ENCODE measurements at regions not wholly inside any gene's neighbourhood (a gene's known extent, or its start where the extent isn't known, plus 50 kb on each side); places are given as distances from the start of the nearest gene placed in this dataset.

GRCh38 chr16:82405736-82406135, 221.0 kb upstream of the CDH13 start:
- no peak overlapping the region for H3K27ac Mint-ChIP-seq
- H3K36me3 Mint-ChIP-seq: no peaks in the 10 kb centered on the region
- peaks cover 0 to 2% (median 2%) of the 10 kb centered on the region in 3 donors for H3K9me3 Mint-ChIP-seq
- H3K4me1 Mint-ChIP-seq: no peaks in the 10 kb centered on the region
- peaks cover 5% of the 10 kb centered on the region for H3K27me3 Mint-ChIP-seq
- H3K4me3 Mint-ChIP-seq: no peak overlapping the region

- Mint-ChIP-seq H3K27me3 (peaks cover 5% of the 10 kb centered on the region), H3K4me1 (no peaks in the 10 kb centered on the region), H3K27ac (no peak overlapping the region), H3K36me3 (no peaks in the 10 kb centered on the region), H3K9me3 (peaks cover 0 to 2% (median 2%) of the 10 kb centered on the region in 3 donors), H3K4me3 (no peak overlapping the region)
Observed at GRCh38 chr16:82404586-82405315, 222.0 kb upstream of the CDH13 start.

- Mint-ChIP-seq H3K36me3 (no peaks in the 10 kb centered on the region), H3K4me1 (no peaks in the 10 kb centered on the region), H3K9me3 (peaks cover 0 to 2% (median 2%) of the 10 kb centered on the region in 3 donors), H3K27ac (no peak overlapping the region), H3K27me3 (peaks cover 3% of the 10 kb centered on the region), H3K4me3 (no peak overlapping the region)
Observed at GRCh38 chr16:82402665-82403218, 224.0 kb upstream of the CDH13 start.

- Mint-ChIP-seq H3K27ac (no peak overlapping the region), H3K4me1 (no peaks in the 10 kb centered on the region)
Observed at GRCh38 chr16:82400046-82400445, 226.7 kb upstream of the CDH13 start.

GRCh38 chr16:82396509-82396908, 226.5 kb upstream of the MPHOSPH6 start:
- Mint-ChIP-seq H3K27ac (no peak overlapping the region), H3K4me1 (no peaks in the 10 kb centered on the region), H3K36me3 (no peaks in the 10 kb centered on the region), H3K9me3 (no peaks in the 10 kb centered on the region), H3K4me3 (no peak overlapping the region), H3K27me3 (peaks cover 3% of the 10 kb centered on the region)

More at GRCh38 chr16:82400046-82400445, 226.7 kb upstream of the CDH13 start:
- Mint-ChIP-seq H3K27me3 (peaks cover 3% of the 10 kb centered on the region), H3K9me3 (peaks cover 0 to 2% (median 2%) of the 10 kb centered on the region in 3 donors), H3K36me3 (no peaks in the 10 kb centered on the region), H3K4me3 (no peak overlapping the region)

- Mint-ChIP-seq H3K27me3 (peaks cover 1% of the 10 kb centered on the region), H3K9me3 (no peaks in the 10 kb centered on the region), H3K4me3 (no peak overlapping the region), H3K27ac (no peak overlapping the region), H3K36me3 (no peaks in the 10 kb centered on the region), H3K4me1 (no peaks in the 10 kb centered on the region)
Observed at GRCh38 chr16:82395212-82395611, 225.2 kb upstream of the MPHOSPH6 start.

- no peak overlapping the region for H3K27ac Mint-ChIP-seq
- H3K4me3 Mint-ChIP-seq: no peak overlapping the region
- H3K27me3 Mint-ChIP-seq: no peaks in the 10 kb centered on the region
- no peaks in the 10 kb centered on the region for H3K4me1 Mint-ChIP-seq
- H3K36me3 Mint-ChIP-seq: no peaks in the 10 kb centered on the region
- no peaks in the 10 kb centered on the region for H3K9me3 Mint-ChIP-seq
Observed at GRCh38 chr16:82391690-82392089, 221.7 kb upstream of the MPHOSPH6 start.

- Mint-ChIP-seq H3K9me3 (no peaks in the 10 kb centered on the region), H3K4me1 (no peaks in the 10 kb centered on the region), H3K4me3 (no peak overlapping the region), H3K27ac (no peak overlapping the region), H3K36me3 (no peaks in the 10 kb centered on the region), H3K27me3 (no peaks in the 10 kb centered on the region)
Observed at GRCh38 chr16:82389956-82390650, 220.1 kb upstream of the MPHOSPH6 start.

- H3K27ac Mint-ChIP-seq: no peak overlapping the region
- H3K9me3 Mint-ChIP-seq: no peaks in the 10 kb centered on the region
- no peak overlapping the region for H3K4me3 Mint-ChIP-seq
- H3K4me1 Mint-ChIP-seq: no peaks in the 10 kb centered on the region
- H3K27me3 Mint-ChIP-seq: peaks cover 2% of the 10 kb centered on the region
- H3K36me3 Mint-ChIP-seq: no peaks in the 10 kb centered on the region
Observed at GRCh38 chr16:82386761-82387160, 216.7 kb upstream of the MPHOSPH6 start.

- Mint-ChIP-seq H3K27me3 (peaks cover 2% of the 10 kb centered on the region), H3K4me1 (no peaks in the 10 kb centered on the region), H3K9me3 (peaks cover 2 to 5% (median 5%) of the 10 kb centered on the region in 3 donors), H3K27ac (no peak overlapping the region), H3K4me3 (no peak overlapping the region), H3K36me3 (no peaks in the 10 kb centered on the region)
Observed at GRCh38 chr16:82384949-82385348, 214.9 kb upstream of the MPHOSPH6 start.

GRCh38 chr16:82384017-82384416, 214.0 kb upstream of the MPHOSPH6 start:
- no peak overlapping the region for H3K27ac Mint-ChIP-seq
- peaks cover 4% of the 10 kb centered on the region for H3K27me3 Mint-ChIP-seq
- H3K4me3 Mint-ChIP-seq: no peak overlapping the region
- H3K9me3 Mint-ChIP-seq: peaks cover 2 to 5% (median 5%) of the 10 kb centered on the region in 3 donors
- no peaks in the 10 kb centered on the region for H3K36me3 Mint-ChIP-seq
- no peaks in the 10 kb centered on the region for H3K4me1 Mint-ChIP-seq

- Mint-ChIP-seq H3K9me3 (peaks cover 2 to 5% (median 5%) of the 10 kb centered on the region in 3 donors), H3K27me3 (peaks cover 4% of the 10 kb centered on the region), H3K36me3 (no peaks in the 10 kb centered on the region), H3K4me1 (no peaks in the 10 kb centered on the region), H3K4me3 (no peak overlapping the region), H3K27ac (no peak overlapping the region)
Observed at GRCh38 chr16:82382521-82382920, 212.5 kb upstream of the MPHOSPH6 start.

- H3K4me1 Mint-ChIP-seq: no peaks in the 10 kb centered on the region
- H3K27ac Mint-ChIP-seq: no peak overlapping the region
- no peaks in the 10 kb centered on the region for H3K36me3 Mint-ChIP-seq
- H3K9me3 Mint-ChIP-seq: peaks cover 2 to 5% (median 5%) of the 10 kb centered on the region in 3 donors
- H3K27me3 Mint-ChIP-seq: peaks cover 4% of the 10 kb centered on the region
- no peak overlapping the region for H3K4me3 Mint-ChIP-seq
Observed at GRCh38 chr16:82379551-82379950, 209.5 kb upstream of the MPHOSPH6 start.

- no peaks in the 10 kb centered on the region for H3K9me3 Mint-ChIP-seq
- H3K4me1 Mint-ChIP-seq: no peaks in the 10 kb centered on the region
- H3K27me3 Mint-ChIP-seq: no peaks in the 10 kb centered on the region
- no peak overlapping the region for H3K27ac Mint-ChIP-seq
- H3K4me3 Mint-ChIP-seq: no peak overlapping the region
- H3K36me3 Mint-ChIP-seq: no peaks in the 10 kb centered on the region
Observed at GRCh38 chr16:82373976-82374375, 204.0 kb upstream of the MPHOSPH6 start.

- no peaks in the 10 kb centered on the region for H3K4me1 Mint-ChIP-seq
- H3K27ac Mint-ChIP-seq: no peak overlapping the region
- no peaks in the 10 kb centered on the region for H3K36me3 Mint-ChIP-seq
- H3K9me3 Mint-ChIP-seq: no peaks in the 10 kb centered on the region
- H3K4me3 Mint-ChIP-seq: no peak overlapping the region
- no peaks in the 10 kb centered on the region for H3K27me3 Mint-ChIP-seq
Observed at GRCh38 chr16:82370282-82370681, 200.3 kb upstream of the MPHOSPH6 start.
